Glutamatergic neuron (in vitro differentiated cells): ENCODE measurements at regions not wholly inside any gene's neighbourhood (a gene's known extent, or its start where the extent isn't known, plus 50 kb on each side); places are given as distances from the start of the nearest gene placed in this dataset.

ENCODE experiments used
- DNase-seq: peaks from one replicate; pipeline ENCODE4 v3.0.0; 2022
- H3K27ac Mint-ChIP-seq: one replicate; pipeline ENCODE4 v1.8.0; 2020; ENCODE audit warnings: mild to moderate bottlenecking, mixed read lengths, inconsistent platforms; ENCODE audit not compliant: unreplicated experiment
- H3K27me3 Mint-ChIP-seq: one replicate; pipeline ENCODE4 v1.8.0; 2020; ENCODE audit warnings: mild to moderate bottlenecking, moderate library complexity, mixed read lengths, inconsistent platforms; ENCODE audit not compliant: unreplicated experiment
- H3K36me3 Mint-ChIP-seq: one replicate; pipeline ENCODE4 v1.8.0; 2020; ENCODE audit warnings: mild to moderate bottlenecking, mixed read lengths, inconsistent platforms; ENCODE audit not compliant: unreplicated experiment
- H3K4me1 Mint-ChIP-seq: one replicate; pipeline ENCODE4 v1.8.0; 2020; ENCODE audit warnings: mild to moderate bottlenecking, low read depth, mixed read lengths, inconsistent platforms; ENCODE audit not compliant: unreplicated experiment
- H3K4me3 Mint-ChIP-seq: one replicate; pipeline ENCODE4 v1.8.0; 2020; ENCODE audit warnings: mild to moderate bottlenecking, mixed read lengths, inconsistent platforms; ENCODE audit not compliant: unreplicated experiment
- H3K9me3 Mint-ChIP-seq: one replicate; pipeline ENCODE4 v1.8.0; 2020; ENCODE audit warnings: mild to moderate bottlenecking, moderate library complexity, mixed read lengths, inconsistent platforms; ENCODE audit not compliant: unreplicated experiment
- TF ChIP-seq, protein P1 (sequence below): fragments of 200-600 bp; sonication (generic); IDR thresholded peaks from one replicate; pipeline ENCODE4 v1.5.0; 2021; ENCODE audit not compliant: partially characterized antibody, unreplicated experiment

- no peak overlapping the region for H3K4me3 Mint-ChIP-seq
- H3K27me3 Mint-ChIP-seq: peaks cover 4% of the 10 kb centered on the region
- H3K9me3 Mint-ChIP-seq: no peaks in the 10 kb centered on the region
- peaks cover 11% of the 10 kb centered on the region for H3K36me3 Mint-ChIP-seq
- H3K4me1 Mint-ChIP-seq: peaks cover 3% of the 10 kb centered on the region
- H3K27ac Mint-ChIP-seq: no peak overlapping the region
- no peak for DNase-seq
- TF ChIP-seq, protein P1, sequence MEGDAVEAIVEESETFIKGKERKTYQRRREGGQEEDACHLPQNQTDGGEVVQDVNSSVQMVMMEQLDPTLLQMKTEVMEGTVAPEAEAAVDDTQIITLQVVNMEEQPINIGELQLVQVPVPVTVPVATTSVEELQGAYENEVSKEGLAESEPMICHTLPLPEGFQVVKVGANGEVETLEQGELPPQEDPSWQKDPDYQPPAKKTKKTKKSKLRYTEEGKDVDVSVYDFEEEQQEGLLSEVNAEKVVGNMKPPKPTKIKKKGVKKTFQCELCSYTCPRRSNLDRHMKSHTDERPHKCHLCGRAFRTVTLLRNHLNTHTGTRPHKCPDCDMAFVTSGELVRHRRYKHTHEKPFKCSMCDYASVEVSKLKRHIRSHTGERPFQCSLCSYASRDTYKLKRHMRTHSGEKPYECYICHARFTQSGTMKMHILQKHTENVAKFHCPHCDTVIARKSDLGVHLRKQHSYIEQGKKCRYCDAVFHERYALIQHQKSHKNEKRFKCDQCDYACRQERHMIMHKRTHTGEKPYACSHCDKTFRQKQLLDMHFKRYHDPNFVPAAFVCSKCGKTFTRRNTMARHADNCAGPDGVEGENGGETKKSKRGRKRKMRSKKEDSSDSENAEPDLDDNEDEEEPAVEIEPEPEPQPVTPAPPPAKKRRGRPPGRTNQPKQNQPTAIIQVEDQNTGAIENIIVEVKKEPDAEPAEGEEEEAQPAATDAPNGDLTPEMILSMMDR: no peak
These were observed 74.8 kb upstream of the ZNF516 start for GRCh38 chr18:76569644-76570419.

GRCh38 chr18:76568731-76569130, 73.7 kb upstream of the ZNF516 start:
- Mint-ChIP-seq H3K36me3 (peaks cover 10% of the 10 kb centered on the region), H3K4me3 (no peak overlapping the region), H3K27ac (no peak overlapping the region), H3K4me1 (peaks cover 3% of the 10 kb centered on the region), H3K9me3 (no peaks in the 10 kb centered on the region), H3K27me3 (peaks cover 4% of the 10 kb centered on the region)
- DNase-seq: no peak
- TF ChIP-seq, protein P1: no peak

DNA sequence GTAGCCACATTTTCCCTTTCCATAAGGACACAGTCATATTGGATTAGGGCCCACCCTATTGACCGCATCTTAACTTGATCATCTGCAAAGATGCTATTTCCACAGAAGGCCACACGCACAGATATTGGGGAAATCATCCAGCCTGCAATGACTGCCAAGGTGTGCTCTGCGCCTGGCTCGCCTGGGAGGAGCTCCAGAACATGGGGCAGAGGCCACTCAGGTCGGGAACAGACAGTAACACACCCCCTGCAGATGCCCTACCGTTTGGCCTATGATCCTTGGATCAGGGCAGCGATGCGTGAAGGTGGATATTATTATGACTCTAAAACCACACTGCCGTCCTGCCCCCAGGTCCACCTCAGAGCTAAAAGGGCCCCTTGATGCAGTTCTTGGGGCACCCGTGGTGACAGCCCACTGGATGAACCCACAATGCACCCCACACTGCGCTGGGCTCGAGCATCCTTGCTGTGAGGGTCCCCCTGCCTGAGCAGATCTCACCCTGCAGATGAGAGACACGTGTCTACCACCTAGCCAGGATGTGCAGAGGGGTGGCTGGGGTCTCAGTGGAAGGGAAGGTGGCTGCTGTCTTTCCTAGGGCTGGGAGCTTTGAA, 72.9 kb upstream of the ZNF516 start:
- H3K9me3 Mint-ChIP-seq: no peaks in the 10 kb centered on the region
- TF ChIP-seq, protein P1: no peak
- peaks cover 2% of the 10 kb centered on the region for H3K4me1 Mint-ChIP-seq
- no peak overlapping the region for H3K27ac Mint-ChIP-seq
- no peak for DNase-seq
- peaks cover 10% of the 10 kb centered on the region for H3K36me3 Mint-ChIP-seq
- no peak overlapping the region for H3K4me3 Mint-ChIP-seq
- H3K27me3 Mint-ChIP-seq: no peaks in the 10 kb centered on the region

GRCh38 chr18:76566987-76567386, 71.9 kb upstream of the ZNF516 start:
- H3K36me3 Mint-ChIP-seq: peaks cover 10% of the 10 kb centered on the region

More at GRCh38 chr18:76566987-76567386, 71.9 kb upstream of the ZNF516 start:
- Mint-ChIP-seq H3K27me3 (no peaks in the 10 kb centered on the region), H3K9me3 (peaks cover 1% of the 10 kb centered on the region), H3K4me3 (no peak overlapping the region), H3K4me1 (no peaks in the 10 kb centered on the region), H3K27ac (no peak overlapping the region)
- DNase-seq: no peak
- TF ChIP-seq, protein P1: no peak
